ENCODE measurements at regions not wholly inside any gene's neighbourhood (a gene's known extent, or its start where the extent isn't known, plus 50 kb on each side); places are given as distances from the start of the nearest gene placed in this dataset.

- H3K27me3 Mint-ChIP-seq (ENCODE audit: low read depth, unreplicated experiment) = peaks cover 9% of the 10 kb centered on the region
- no peak overlapping the region for H3K9ac ChIP-seq (ENCODE audit: low read length)
- no peak overlapping the region for H3K27ac Mint-ChIP-seq (ENCODE audit: unreplicated experiment)
- H3K9me3 Mint-ChIP-seq (ENCODE audit: unreplicated experiment) = peaks cover 15% of the 10 kb centered on the region
- H3K36me3 ChIP-seq (ENCODE audit: insufficient read depth, low read length) = no peaks in the 10 kb centered on the region
- H3K4me3 ChIP-seq (ENCODE audit: insufficient read depth, low read depth, low read length) = no peak overlapping the region
- no peaks in the 10 kb centered on the region for H4K20me1 ChIP-seq (ENCODE audit: insufficient read depth, low read length)
- TF ChIP-seq EZH2 (IDR thresholded peaks at IDR 0.05; ENCODE audit: insufficient read depth, low read length) (no peak), CTCF (IDR thresholded peaks at IDR 0.05; ENCODE audit: insufficient read depth, low read depth, low read length) (no peak)
- FAIRE-seq (no peak), DNase-seq (ENCODE audit: low read depth) (no peak)
- no peaks in the 10 kb centered on the region for H3K79me2 ChIP-seq (ENCODE audit: insufficient read depth, low read length)
- H3K9me3 ChIP-seq (ENCODE audit: insufficient read depth, low read depth, low read length) = peaks cover 6% of the 10 kb centered on the region
- peaks cover 3% of the 10 kb centered on the region for H3K36me3 Mint-ChIP-seq (ENCODE audit: low read depth, unreplicated experiment)
- no peaks in the 10 kb centered on the region for H3K27me3 ChIP-seq (ENCODE audit: insufficient read depth, low read length)
- H3K4me1 Mint-ChIP-seq (ENCODE audit: low read depth, unreplicated experiment) = peaks cover 10% of the 10 kb centered on the region
- H3K4me1 ChIP-seq (ENCODE audit: insufficient read depth, low read length) = no peaks in the 10 kb centered on the region
- H3K4me3 Mint-ChIP-seq (ENCODE audit: unreplicated experiment) = no peak overlapping the region
- no peak overlapping the region for H3K4me2 ChIP-seq (ENCODE audit: low read length)
- H3K27ac ChIP-seq (ENCODE audit: low read depth, low read length) = no peak overlapping the region
- no peak overlapping the region for H2AFZ ChIP-seq (ENCODE audit: low read depth, low read length)
Measured at GRCh38 chr15:79140846-79141570, 50.4 kb upstream of the RASGRF1 start.

Small RNA genes lying in the stretch of these regions (microRNA-seq; reads per million reads assigned to microRNA genes)
- 33.1 reads per million, percentile 53 among the genes with 10 or more reads in this experiment for gene MIR184

Measured in astrocyte (in vitro differentiated cells and primary cell).